ENCODE measurements at regions not wholly inside any gene's neighbourhood (a gene's known extent, or its start where the extent isn't known, plus 50 kb on each side); places are given as distances from the start of the nearest gene placed in this dataset.

- TF ChIP-seq RFX5 (IDR thresholded peaks at IDR 0.05; ENCODE audit: low read length), result no peak
Observed at GRCh38 chr6:14950103-14950969, 295.5 kb upstream of the JARID2 start (continued).

- Histone ChIP-seq H3K9me2 (no peaks in the 10 kb centered on the region), H2AFZ (ENCODE audit: low read depth) (no peak overlapping the region), H3K27me3 (ENCODE audit: insufficient read depth) (no peaks in the 10 kb centered on the region), H4K20me1 (ENCODE audit: insufficient read depth) (no peaks in the 10 kb centered on the region), H3K9me3 (no peaks in the 10 kb centered on the region), H3K36me3 (replicated peaks in 1 of 2; ENCODE audit: control insufficient read depth in 1 of 2, insufficient read depth in 2 of 2, low read length in 1 of 2) (no peaks in the 10 kb centered on the region), H3K27ac (ENCODE audit: low read depth in 2 of 2, low read length in 1 of 2) (no peak overlapping the region), H3F3A (replicated peaks; ENCODE audit: insufficient read depth) (no peaks in the 10 kb centered on the region), H3K4me2 (no peak overlapping the region), H3K9ac (no peak overlapping the region), H3K4me3 (ENCODE audit: low read depth in 2 of 2, low read length in 1 of 2) (no peak overlapping the region), H3K4me1 (ENCODE audit: control insufficient read depth in 1 of 2, insufficient read depth in 2 of 2, low read depth in 1 of 2, low read length in 1 of 2) (no peaks in the 10 kb centered on the region), H3K79me2 (ENCODE audit: insufficient read depth) (no peaks in the 10 kb centered on the region)
- CTCF ChIA-PET, result no interaction called here
- no peak for DNase-seq
- WGBS (ENCODE audit: low lambda C conversion rate), result 38% methylated on average over 2 of the region's 2 CpGs
- TF ChIP-seq ZBTB33 (IDR thresholded peaks at IDR 0.05; ENCODE audit: borderline replicate concordance, low read depth) (no peak), TAF1 (IDR thresholded peaks at IDR 0.05; ENCODE audit: borderline replicate concordance, low read depth, low read length) (no peak), CTCF (IDR thresholded peaks at IDR 0.05) (no peak), MXI1 (IDR thresholded peaks at IDR 0.05; ENCODE audit: low read depth, low read length) (no peak), JUND (IDR thresholded peaks at IDR 0.05) (no peak), SIN3A (IDR thresholded peaks at IDR 0.05; ENCODE audit: borderline replicate concordance, low read depth, low read length) (no peak), TCF12 (IDR thresholded peaks at IDR 0.05) (no peak), SMC3 (IDR thresholded peaks at IDR 0.05; ENCODE audit: low read depth, low read length) (no peak), YY1 (IDR thresholded peaks at IDR 0.05; ENCODE audit: low read depth) (no peak), EZH2phosphoT487 (IDR thresholded peaks at IDR 0.05; ENCODE audit: borderline replicate concordance, low read depth) (no peak), MEF2A (IDR thresholded peaks at IDR 0.05; ENCODE audit: borderline replicate concordance, low read depth) (no peak), NFIC (IDR thresholded peaks at IDR 0.05; ENCODE audit: borderline replicate concordance) (no peak), PBX3 (IDR thresholded peaks at IDR 0.05) (no peak), RAD21 (IDR thresholded peaks at IDR 0.05; ENCODE audit: low read length) (no peak), GATA2 (CRISPR knock-in tag; IDR thresholded peaks at IDR 0.05) (no peak), NRF1 (IDR thresholded peaks at IDR 0.05; ENCODE audit: low read depth, low read length) (no peak), MAX (IDR thresholded peaks at IDR 0.05; ENCODE audit: low read depth) (no peak)
- POLR2A ChIA-PET, result no interaction called here
Observed at GRCh38 chr6:14950970-14951276, 294.9 kb upstream of the JARID2 start.

Measured in SK-N-SH (cell line).